BLaER1 treated with 17β-estradiol and CSF1 and Interleukin-3, amounts not matched to agents 10 nM and 100 nM (cell line): ENCODE measurements at regions not wholly inside any gene's neighbourhood (a gene's known extent, or its start where the extent isn't known, plus 50 kb on each side); places are given as distances from the start of the nearest gene placed in this dataset.

Experiments used
- H3K27ac ChIP-seq, 11 experiments: shearing (Covaris generic); formaldehyde crosslinking; 2 replicates each; pipeline ENCODE4 v1.8.1; 2022
- H3K27me3 ChIP-seq, 11 experiments: shearing (Covaris generic); formaldehyde crosslinking; 2 replicates each; pipeline ENCODE4 v1.8.1; 2022
- H3K36me3 ChIP-seq, 11 experiments: shearing (Covaris generic); formaldehyde crosslinking; 2 replicates each; pipeline ENCODE4 v1.8.1; 2022
- H3K4me1 ChIP-seq, 10 experiments: shearing (Covaris generic); formaldehyde crosslinking; 2 replicates each; pipeline ENCODE4 v1.8.1; 2022
- H3K4me2 ChIP-seq, 11 experiments: shearing (Covaris generic); formaldehyde crosslinking; 2 replicates each; pipeline ENCODE4 v1.8.1; 2022
- H3K4me3 ChIP-seq, 10 experiments: shearing (Covaris generic); formaldehyde crosslinking; 2 replicates each; pipeline ENCODE4 v1.8.1; 2022
- H3K9ac ChIP-seq, 11 experiments: shearing (Covaris generic); formaldehyde crosslinking; 2 replicates each; pipeline ENCODE4 v1.8.1; 2022
- H3K9me3 ChIP-seq, 11 experiments: shearing (Covaris generic); formaldehyde crosslinking; replicated peaks in 1 of 11; 2 replicates each; pipeline ENCODE4 v1.8.1; 2022
- H4K20me1 ChIP-seq, 11 experiments: shearing (Covaris generic); formaldehyde crosslinking; 2 replicates each; pipeline ENCODE4 v1.8.1; 2022
- Cebpa-rat ChIP-seq, 11 experiments: shearing (Covaris generic); IDR thresholded peaks; 2 replicates each; pipeline ENCODE4 v1.8.1; 2022

- TF ChIP-seq Cebpa-rat (IDR thresholded peaks at IDR 0.05), result no peak
- no peak overlapping the region for H3K4me3 ChIP-seq
- H3K27ac ChIP-seq, result no peak overlapping the region
- H3K9ac ChIP-seq, result no peak overlapping the region
- no peaks in the 10 kb centered on the region for H3K36me3 ChIP-seq
- H3K9me3 ChIP-seq, result no peaks in the 10 kb centered on the region
- H3K27me3 ChIP-seq, result no peaks in the 10 kb centered on the region
- H3K4me1 ChIP-seq, result no peaks in the 10 kb centered on the region
- H4K20me1 ChIP-seq, result no peaks in the 10 kb centered on the region
- no peak overlapping the region for H3K4me2 ChIP-seq
These were observed 303.3 kb upstream of the SEMA3A start for GRCh38 chr7:84497873-84498272.

- Histone ChIP-seq H3K4me2 (no peak overlapping the region), H3K27ac (no peak overlapping the region), H3K4me3 (no peak overlapping the region), H3K36me3 (no peaks in the 10 kb centered on the region), H4K20me1 (no peaks in the 10 kb centered on the region), H3K27me3 (no peaks in the 10 kb centered on the region), H3K9ac (no peak overlapping the region), H3K4me1 (no peaks in the 10 kb centered on the region), H3K9me3 (no peaks in the 10 kb centered on the region)
- no peak for TF ChIP-seq Cebpa-rat (IDR thresholded peaks at IDR 0.05)
These were observed 300.5 kb upstream of the SEMA3A start for GRCh38 chr7:84495128-84495527.

GRCh38 chr7:84492098-84493034, 297.8 kb upstream of the SEMA3A start:
- Histone ChIP-seq H3K4me1 (no peaks in the 10 kb centered on the region), H3K9ac (no peak overlapping the region), H3K4me3 (no peak overlapping the region), H3K9me3 (no peaks in the 10 kb centered on the region), H4K20me1 (no peaks in the 10 kb centered on the region), H3K27ac (no peak overlapping the region), H3K36me3 (no peaks in the 10 kb centered on the region), H3K4me2 (no peak overlapping the region), H3K27me3 (no peaks in the 10 kb centered on the region)
- no peak for TF ChIP-seq Cebpa-rat (IDR thresholded peaks at IDR 0.05)

- no peak overlapping the region for H3K4me2 ChIP-seq
- no peak overlapping the region for H3K27ac ChIP-seq
- H3K4me1 ChIP-seq, result no peaks in the 10 kb centered on the region
- H3K36me3 ChIP-seq, result no peaks in the 10 kb centered on the region
- no peaks in the 10 kb centered on the region for H3K27me3 ChIP-seq
- TF ChIP-seq Cebpa-rat (IDR thresholded peaks at IDR 0.05), result no peak
- no peak overlapping the region for H3K9ac ChIP-seq
- H3K4me3 ChIP-seq, result no peak overlapping the region
- no peaks in the 10 kb centered on the region for H3K9me3 ChIP-seq
- H4K20me1 ChIP-seq, result no peaks in the 10 kb centered on the region
These were observed 296.1 kb upstream of the SEMA3A start for GRCh38 chr7:84490661-84491060.

GRCh38 chr7:84484502-84485079, 290.0 kb upstream of the SEMA3A start:
- H4K20me1 ChIP-seq, result no peaks in the 10 kb centered on the region
- no peaks in the 10 kb centered on the region for H3K27me3 ChIP-seq
- no peak for TF ChIP-seq Cebpa-rat (IDR thresholded peaks at IDR 0.05)
- no peaks in the 10 kb centered on the region for H3K4me1 ChIP-seq
- no peaks in the 10 kb centered on the region for H3K9me3 ChIP-seq
- H3K9ac ChIP-seq, result no peak overlapping the region
- H3K27ac ChIP-seq, result no peak overlapping the region
- no peaks in the 10 kb centered on the region for H3K36me3 ChIP-seq
- no peak overlapping the region for H3K4me3 ChIP-seq
- no peak overlapping the region for H3K4me2 ChIP-seq

- no peak for TF ChIP-seq Cebpa-rat (IDR thresholded peaks at IDR 0.05)
- Histone ChIP-seq H4K20me1 (no peaks in the 10 kb centered on the region), H3K9me3 (no peaks in the 10 kb centered on the region), H3K4me2 (no peak overlapping the region), H3K9ac (no peak overlapping the region), H3K4me1 (no peaks in the 10 kb centered on the region), H3K36me3 (no peaks in the 10 kb centered on the region), H3K27me3 (no peaks in the 10 kb centered on the region), H3K27ac (no peak overlapping the region), H3K4me3 (no peak overlapping the region)
These were observed 287.9 kb upstream of the SEMA3A start for GRCh38 chr7:84482476-84482875.

GRCh38 chr7:84479059-84479458, 284.5 kb upstream of the SEMA3A start:
- Histone ChIP-seq H3K27ac (no peak overlapping the region), H3K27me3 (no peaks in the 10 kb centered on the region), H3K9ac (no peak overlapping the region), H3K9me3 (no peaks in the 10 kb centered on the region), H3K4me1 (no peaks in the 10 kb centered on the region), H3K4me3 (no peak overlapping the region), H4K20me1 (no peaks in the 10 kb centered on the region), H3K36me3 (no peaks in the 10 kb centered on the region), H3K4me2 (no peak overlapping the region)
- no peak for TF ChIP-seq Cebpa-rat (IDR thresholded peaks at IDR 0.05)

- Histone ChIP-seq H3K27ac (no peak overlapping the region), H3K4me3 (no peak overlapping the region), H4K20me1 (no peaks in the 10 kb centered on the region), H3K27me3 (no peaks in the 10 kb centered on the region), H3K9me3 (no peaks in the 10 kb centered on the region), H3K4me2 (no peak overlapping the region), H3K4me1 (no peaks in the 10 kb centered on the region), H3K36me3 (no peaks in the 10 kb centered on the region), H3K9ac (no peak overlapping the region)
- no peak for TF ChIP-seq Cebpa-rat (IDR thresholded peaks at IDR 0.05)
These were observed 283.3 kb upstream of the SEMA3A start for GRCh38 chr7:84477786-84478478.

- Histone ChIP-seq H3K4me1 (no peaks in the 10 kb centered on the region), H3K27ac (no peak overlapping the region), H3K9ac (no peak overlapping the region), H3K4me2 (no peak overlapping the region), H3K36me3 (no peaks in the 10 kb centered on the region), H4K20me1 (no peaks in the 10 kb centered on the region), H3K27me3 (no peaks in the 10 kb centered on the region), H3K4me3 (no peak overlapping the region), H3K9me3 (no peaks in the 10 kb centered on the region)
- no peak for TF ChIP-seq Cebpa-rat (IDR thresholded peaks at IDR 0.05)
These were observed 279.8 kb upstream of the SEMA3A start for GRCh38 chr7:84474436-84474835.
